Fibroblast of the aortic adventitia (primary cell): ENCODE measurements at regions not wholly inside any gene's neighbourhood (a gene's known extent, or its start where the extent isn't known, plus 50 kb on each side); places are given as distances from the start of the nearest gene placed in this dataset.

Source experiments
- DNase-seq: peaks from one replicate; pipeline ENCODE4 v3.0.0-alpha.2; 2010; ENCODE audit warnings: low read depth
- H3K4me3 ChIP-seq: 2 replicates; pipeline ENCODE4 v1.5.1; 2011; ENCODE audit warnings: low read depth, mild to moderate bottlenecking, control low read depth, low read length, moderate library complexity
- TF ChIP-seq, protein P1 (sequence below): IDR thresholded peaks from 2 replicates; pipeline ENCODE4 v1.5.1; 2011; ENCODE audit warnings: mild to moderate bottlenecking, low read length, control low read depth, inconsistent platforms; ENCODE audit not compliant: insufficient read depth

DNA sequence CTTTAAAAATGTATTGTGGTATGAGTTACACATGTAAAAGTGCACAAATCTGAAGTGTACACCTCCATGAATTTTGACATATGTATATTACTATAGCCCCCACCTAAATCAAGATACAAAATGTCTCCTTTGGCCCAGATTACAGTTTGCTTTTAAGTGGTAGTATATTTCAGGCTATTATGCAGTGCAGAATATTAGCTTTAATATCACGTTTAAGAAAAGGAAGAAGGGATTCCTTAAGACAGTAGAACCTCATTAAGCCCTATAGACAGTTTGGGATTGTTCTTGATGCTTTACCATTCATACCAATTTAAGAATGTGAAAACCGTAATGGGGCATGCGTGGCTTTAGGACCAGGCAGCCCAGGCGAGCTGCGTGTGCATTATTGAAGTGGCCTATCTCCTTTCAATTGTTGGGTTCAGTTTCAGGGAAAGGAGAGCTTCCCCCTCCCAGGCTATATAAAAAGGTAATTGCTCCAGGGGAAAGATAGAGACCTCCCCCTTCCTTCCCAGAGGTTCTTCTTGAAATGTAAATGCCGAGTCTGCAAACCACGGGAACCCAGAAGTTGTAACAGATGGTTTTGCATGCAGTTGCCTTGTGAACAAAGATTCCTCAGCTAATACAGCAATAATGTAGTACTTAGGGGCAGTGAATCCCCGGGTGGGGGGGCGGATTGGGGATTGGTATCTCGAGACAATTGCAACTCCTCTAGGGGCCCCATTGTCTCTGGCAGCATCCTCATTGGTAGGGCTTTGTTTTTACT, 106.1 kb downstream of the UCHL1 start:
- TF ChIP-seq, protein P1, sequence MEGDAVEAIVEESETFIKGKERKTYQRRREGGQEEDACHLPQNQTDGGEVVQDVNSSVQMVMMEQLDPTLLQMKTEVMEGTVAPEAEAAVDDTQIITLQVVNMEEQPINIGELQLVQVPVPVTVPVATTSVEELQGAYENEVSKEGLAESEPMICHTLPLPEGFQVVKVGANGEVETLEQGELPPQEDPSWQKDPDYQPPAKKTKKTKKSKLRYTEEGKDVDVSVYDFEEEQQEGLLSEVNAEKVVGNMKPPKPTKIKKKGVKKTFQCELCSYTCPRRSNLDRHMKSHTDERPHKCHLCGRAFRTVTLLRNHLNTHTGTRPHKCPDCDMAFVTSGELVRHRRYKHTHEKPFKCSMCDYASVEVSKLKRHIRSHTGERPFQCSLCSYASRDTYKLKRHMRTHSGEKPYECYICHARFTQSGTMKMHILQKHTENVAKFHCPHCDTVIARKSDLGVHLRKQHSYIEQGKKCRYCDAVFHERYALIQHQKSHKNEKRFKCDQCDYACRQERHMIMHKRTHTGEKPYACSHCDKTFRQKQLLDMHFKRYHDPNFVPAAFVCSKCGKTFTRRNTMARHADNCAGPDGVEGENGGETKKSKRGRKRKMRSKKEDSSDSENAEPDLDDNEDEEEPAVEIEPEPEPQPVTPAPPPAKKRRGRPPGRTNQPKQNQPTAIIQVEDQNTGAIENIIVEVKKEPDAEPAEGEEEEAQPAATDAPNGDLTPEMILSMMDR, result no peak
- H3K4me3 ChIP-seq, result no peak overlapping the region
- no peak for DNase-seq

DNA sequence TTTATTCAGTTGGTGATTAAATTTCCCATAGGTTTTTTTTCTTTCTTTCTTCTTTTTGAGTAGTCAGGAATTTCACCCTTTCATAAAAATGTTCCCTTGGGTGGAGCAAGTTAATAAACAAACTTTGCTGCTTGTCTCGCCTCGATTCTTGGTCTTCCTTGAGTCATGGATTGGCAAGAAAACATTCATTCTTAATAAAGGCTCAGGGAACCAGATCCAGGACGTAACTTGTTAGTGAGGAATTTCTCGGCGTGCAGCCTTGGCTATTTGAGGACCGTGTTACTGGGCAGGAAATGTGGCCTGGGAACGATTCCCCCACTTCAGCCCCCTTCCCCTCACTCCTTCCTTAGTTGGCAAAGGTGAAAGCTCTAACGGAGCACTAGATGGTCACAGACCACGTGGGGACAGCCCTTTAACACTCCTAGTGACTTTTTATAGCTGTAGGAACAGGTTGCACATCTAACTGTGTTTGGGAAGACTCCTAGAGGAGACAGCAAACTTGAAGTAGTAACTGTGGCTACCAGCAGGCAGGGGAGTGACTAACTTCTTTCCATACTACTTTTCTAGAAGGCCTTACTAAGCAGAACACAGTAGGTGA, 106.8 kb downstream of the UCHL1 start:
- TF ChIP-seq, protein P1, result no peak
- peak; percentile 82 for DNase-seq
- H3K4me3 ChIP-seq, result peak overlapping the region; percentile 7

DNA sequence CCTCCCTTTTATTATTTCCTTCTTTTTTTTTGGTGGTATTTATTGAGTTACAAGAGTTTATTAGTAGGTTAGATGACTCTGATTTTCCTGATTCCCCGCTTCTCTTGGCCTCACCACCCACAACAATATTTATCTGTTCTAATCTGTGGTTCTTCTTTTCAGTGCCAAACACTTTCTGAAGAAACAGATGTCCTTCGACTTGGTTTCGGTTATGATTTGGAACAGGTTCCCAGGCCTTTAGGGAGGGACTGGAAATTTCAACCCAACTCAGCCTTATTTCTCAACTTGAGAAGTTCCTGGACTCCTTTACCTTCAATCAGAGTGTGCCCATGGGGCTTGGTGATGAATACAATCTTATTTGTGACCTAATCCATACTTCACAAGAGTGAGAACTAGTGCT, 108.1 kb downstream of the UCHL1 start:
- DNase-seq, result peak; percentile 30
- TF ChIP-seq, protein P1, result no peak
- no peak overlapping the region for H3K4me3 ChIP-seq

DNA sequence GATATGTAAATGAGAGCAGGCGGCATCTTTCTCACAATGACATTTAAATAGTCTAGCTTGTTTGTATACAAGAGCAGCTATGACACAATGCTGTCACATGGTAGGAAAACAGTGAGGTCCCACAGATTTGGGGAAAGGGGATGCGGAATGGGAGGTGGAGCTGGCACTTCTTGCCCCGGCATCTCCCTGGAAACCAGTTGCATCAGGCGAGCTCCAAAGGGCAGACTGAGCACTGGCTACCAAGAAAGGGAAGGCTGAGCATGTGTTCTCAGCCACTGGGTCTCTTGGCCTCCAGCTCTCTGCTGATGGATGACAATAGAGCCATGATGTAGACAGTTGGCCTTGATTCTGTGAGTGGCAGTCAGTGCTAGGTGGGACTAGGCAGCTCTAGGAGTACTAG, 109.0 kb downstream of the UCHL1 start:
- H3K4me3 ChIP-seq, result no peak overlapping the region
- TF ChIP-seq, protein P1, result no peak
- no peak for DNase-seq

DNA sequence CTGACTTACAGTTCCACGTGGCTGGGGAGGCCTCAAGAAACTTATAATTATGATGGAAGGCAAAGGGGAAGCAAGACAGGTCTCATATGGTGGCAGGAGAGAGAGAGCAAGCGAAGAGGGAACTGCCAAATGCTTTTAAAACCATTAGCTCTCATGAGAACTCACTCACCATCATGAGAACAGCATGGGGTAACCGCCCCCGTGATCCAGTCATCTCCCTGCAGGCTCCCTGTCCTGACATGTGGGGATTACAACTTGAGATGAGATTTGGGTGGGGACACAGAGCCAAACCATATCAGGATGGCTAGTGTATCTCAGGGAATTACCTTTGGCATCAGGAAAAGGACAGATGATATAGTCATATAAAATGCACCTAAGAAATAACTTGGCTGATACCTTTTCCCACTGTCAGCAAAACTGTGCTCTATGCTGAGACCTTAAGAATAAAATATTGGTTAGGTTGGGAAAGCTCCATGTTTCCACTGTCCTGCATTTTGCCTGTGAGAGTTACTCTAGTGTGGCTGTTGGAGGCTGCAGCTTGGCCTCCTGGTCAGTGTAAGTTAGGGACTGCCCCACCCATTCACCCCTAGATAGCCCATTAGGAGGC, 110.3 kb downstream of the UCHL1 start:
- H3K4me3 ChIP-seq, result no peak overlapping the region
- TF ChIP-seq, protein P1, result no peak
- no peak for DNase-seq

DNA sequence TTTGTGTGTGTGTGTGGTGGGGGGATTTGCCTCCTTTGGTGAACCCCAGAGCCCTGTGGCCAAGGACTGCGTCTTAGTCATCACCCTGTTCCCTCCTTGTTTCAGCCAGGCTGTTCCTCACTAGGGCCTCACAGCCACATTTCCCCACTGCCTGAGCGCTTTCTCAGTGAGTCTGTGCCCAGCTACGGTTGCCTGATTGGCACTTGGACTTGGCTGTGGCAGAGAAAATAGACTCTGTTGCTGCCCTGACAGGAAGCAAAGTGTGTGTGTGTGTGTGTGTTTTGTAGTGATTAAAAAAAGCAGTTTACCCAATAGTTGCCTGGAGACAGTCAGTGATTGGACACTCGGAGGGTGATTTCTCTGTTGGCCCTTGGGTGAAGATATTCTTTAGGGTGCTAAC, 113.0 kb downstream of the UCHL1 start:
- no peak overlapping the region for H3K4me3 ChIP-seq
- TF ChIP-seq, protein P1, result no peak
- no peak for DNase-seq
